Peyer's patch (tissue), 4 donors: ENCODE measurements at regions not wholly inside any gene's neighbourhood (a gene's known extent, or its start where the extent isn't known, plus 50 kb on each side); places are given as distances from the start of the nearest gene placed in this dataset.

Experiments
- POLR2A ChIP-seq, 2 donors: fragments of 450-650 bp; IDR thresholded peaks; one replicate each; pipeline ENCODE4 v1.5.1; 2017; ENCODE audit warnings: antibody characterized with exemption in 2 of 2, mild to moderate bottlenecking in 2 of 2, moderate library complexity in 2 of 2
- TF ChIP-seq, protein P1 (sequence below), 6 experiments: fragments of 450-650 bp in 4 of 6; fragments of 200-600 bp in 2 of 6; sonication (generic) in 1 of 6; IDR thresholded peaks; one replicate each; pipeline ENCODE4 v1.5.1; 2017 to 2019; ENCODE audit warnings: antibody characterized with exemption in 6 of 6, mild to moderate bottlenecking in 3 of 6, moderate library complexity in 1 of 6

DNA sequence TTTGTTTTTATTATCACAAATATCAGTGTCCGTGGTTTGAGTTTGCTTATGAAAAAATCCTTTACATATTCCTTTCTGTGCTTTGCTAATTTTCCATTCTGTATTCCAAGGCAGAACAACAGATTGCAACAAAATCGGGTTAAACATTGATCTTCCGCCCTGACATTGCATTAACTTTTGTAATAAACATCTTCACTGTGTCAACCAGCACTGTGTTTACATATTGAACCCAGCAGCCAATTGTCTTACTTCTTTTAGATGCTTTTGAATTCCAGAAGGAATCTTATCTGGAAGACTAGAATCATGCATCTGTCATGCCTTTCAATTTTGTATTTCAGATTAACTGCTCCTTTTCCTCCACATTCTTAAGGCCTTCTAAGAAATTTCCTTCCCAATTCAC lies 147.8 kb upstream of the CXXC4 start:
- TF ChIP-seq, protein P1, sequence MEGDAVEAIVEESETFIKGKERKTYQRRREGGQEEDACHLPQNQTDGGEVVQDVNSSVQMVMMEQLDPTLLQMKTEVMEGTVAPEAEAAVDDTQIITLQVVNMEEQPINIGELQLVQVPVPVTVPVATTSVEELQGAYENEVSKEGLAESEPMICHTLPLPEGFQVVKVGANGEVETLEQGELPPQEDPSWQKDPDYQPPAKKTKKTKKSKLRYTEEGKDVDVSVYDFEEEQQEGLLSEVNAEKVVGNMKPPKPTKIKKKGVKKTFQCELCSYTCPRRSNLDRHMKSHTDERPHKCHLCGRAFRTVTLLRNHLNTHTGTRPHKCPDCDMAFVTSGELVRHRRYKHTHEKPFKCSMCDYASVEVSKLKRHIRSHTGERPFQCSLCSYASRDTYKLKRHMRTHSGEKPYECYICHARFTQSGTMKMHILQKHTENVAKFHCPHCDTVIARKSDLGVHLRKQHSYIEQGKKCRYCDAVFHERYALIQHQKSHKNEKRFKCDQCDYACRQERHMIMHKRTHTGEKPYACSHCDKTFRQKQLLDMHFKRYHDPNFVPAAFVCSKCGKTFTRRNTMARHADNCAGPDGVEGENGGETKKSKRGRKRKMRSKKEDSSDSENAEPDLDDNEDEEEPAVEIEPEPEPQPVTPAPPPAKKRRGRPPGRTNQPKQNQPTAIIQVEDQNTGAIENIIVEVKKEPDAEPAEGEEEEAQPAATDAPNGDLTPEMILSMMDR (IDR thresholded peaks at IDR 0.05) = no peak
- no peak for TF ChIP-seq POLR2A (IDR thresholded peaks at IDR 0.05)
